IPS-18a (cell line): ENCODE measurements at regions not wholly inside any gene's neighbourhood (a gene's known extent, or its start where the extent isn't known, plus 50 kb on each side); places are given as distances from the start of the nearest gene placed in this dataset.

Experiments used
- H3K27ac ChIP-seq: one replicate; pipeline ENCODE4 v1.5.1; 2013; ENCODE audit warnings: low read length
- H3K27me3 ChIP-seq: one replicate; pipeline ENCODE4 v1.6.1; 2013; ENCODE audit warnings: mild to moderate bottlenecking, low read length; ENCODE audit not compliant: control insufficient read depth, insufficient read depth
- H3K36me3 ChIP-seq: one replicate; pipeline ENCODE4 v1.6.1; 2013; ENCODE audit warnings: low read depth, low read length; ENCODE audit not compliant: control insufficient read depth
- H3K4me1 ChIP-seq: one replicate; pipeline ENCODE4 v1.6.1; 2013; ENCODE audit warnings: low read depth, low read length; ENCODE audit not compliant: control insufficient read depth
- H3K4me3 ChIP-seq: one replicate; pipeline ENCODE4 v1.5.1; 2013; ENCODE audit warnings: low read length
- H3K9ac ChIP-seq: one replicate; pipeline ENCODE4 v1.6.1; 2013; ENCODE audit warnings: mild to moderate bottlenecking, low read length, moderate library complexity
- H3K9me3 ChIP-seq: one replicate; pipeline ENCODE4 v1.6.1; 2013; ENCODE audit warnings: low read depth, low read length; ENCODE audit not compliant: control insufficient read depth

DNA sequence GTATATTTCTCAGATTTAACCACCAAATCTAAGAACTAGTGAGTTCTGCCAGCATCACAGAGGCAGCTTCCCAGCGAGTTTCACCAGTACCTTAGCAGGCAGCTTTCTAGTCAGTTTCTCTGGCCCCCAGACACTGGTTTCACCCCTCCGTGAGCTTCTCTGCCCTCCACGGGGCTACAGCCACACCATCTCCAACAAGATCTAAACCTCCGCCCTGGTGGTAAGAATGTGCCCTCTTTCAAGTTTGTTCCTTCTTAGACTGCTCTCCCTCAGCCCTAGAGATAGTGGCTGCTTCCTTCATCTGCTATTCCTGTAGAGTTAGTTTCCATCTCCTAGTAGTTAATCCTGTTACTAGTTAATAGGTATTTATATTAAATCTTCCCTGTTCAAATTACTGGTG is 60.5 kb upstream of the TAB3 start:
- no peak overlapping the region for H3K4me3 ChIP-seq
- no peaks in the 10 kb centered on the region for H3K4me1 ChIP-seq
- no peak overlapping the region for H3K9ac ChIP-seq
- H3K27me3 ChIP-seq, result no peaks in the 10 kb centered on the region
- H3K9me3 ChIP-seq, result no peaks in the 10 kb centered on the region
- H3K36me3 ChIP-seq, result no peaks in the 10 kb centered on the region
- H3K27ac ChIP-seq, result no peak overlapping the region

DNA sequence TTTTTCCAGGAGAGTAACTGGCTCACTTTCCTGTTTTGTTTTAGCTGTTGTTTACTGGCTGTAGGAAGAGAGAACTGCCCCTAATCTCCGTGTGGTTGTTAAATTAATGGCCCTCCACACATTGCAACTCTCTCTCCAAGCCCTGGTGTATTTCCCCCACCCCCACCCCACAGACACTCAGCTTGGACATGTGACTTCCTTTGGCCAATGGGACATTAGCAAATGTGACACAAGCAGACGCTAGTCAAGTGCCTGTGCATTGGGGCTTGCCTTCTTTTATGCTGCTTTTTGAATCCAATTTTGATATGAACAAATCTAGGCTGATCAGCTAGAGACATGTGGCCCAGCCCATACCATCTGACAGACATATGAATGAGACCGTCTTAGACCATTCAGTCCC is 59.6 kb upstream of the TAB3 start:
- Histone ChIP-seq H3K9me3 (no peaks in the 10 kb centered on the region), H3K9ac (no peak overlapping the region), H3K4me1 (no peaks in the 10 kb centered on the region), H3K4me3 (no peak overlapping the region), H3K27ac (no peak overlapping the region), H3K36me3 (no peaks in the 10 kb centered on the region), H3K27me3 (no peaks in the 10 kb centered on the region)

DNA sequence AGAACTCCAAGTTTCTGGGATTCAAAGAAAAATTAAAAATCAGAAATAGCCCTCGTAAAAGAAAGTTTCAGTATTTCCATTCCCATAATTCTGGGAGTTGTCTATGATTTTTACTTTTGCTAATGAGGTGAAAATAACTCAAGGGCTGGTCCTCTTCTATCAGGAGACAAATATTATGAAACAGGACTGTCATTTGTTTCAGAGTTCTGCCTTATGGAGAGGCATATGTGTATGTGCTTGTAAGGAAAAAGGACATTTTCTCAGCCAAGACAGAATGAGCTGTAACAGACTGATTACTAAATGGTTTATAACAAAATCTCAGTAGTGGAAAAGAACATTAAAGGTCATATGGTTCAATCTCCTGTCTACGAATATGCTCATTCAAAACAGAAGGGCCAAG is 59.0 kb upstream of the TAB3 start:
- no peaks in the 10 kb centered on the region for H3K4me1 ChIP-seq
- no peak overlapping the region for H3K27ac ChIP-seq
- no peak overlapping the region for H3K9ac ChIP-seq
- H3K36me3 ChIP-seq, result no peaks in the 10 kb centered on the region
- H3K27me3 ChIP-seq, result no peaks in the 10 kb centered on the region
- no peaks in the 10 kb centered on the region for H3K9me3 ChIP-seq
- no peak overlapping the region for H3K4me3 ChIP-seq

DNA sequence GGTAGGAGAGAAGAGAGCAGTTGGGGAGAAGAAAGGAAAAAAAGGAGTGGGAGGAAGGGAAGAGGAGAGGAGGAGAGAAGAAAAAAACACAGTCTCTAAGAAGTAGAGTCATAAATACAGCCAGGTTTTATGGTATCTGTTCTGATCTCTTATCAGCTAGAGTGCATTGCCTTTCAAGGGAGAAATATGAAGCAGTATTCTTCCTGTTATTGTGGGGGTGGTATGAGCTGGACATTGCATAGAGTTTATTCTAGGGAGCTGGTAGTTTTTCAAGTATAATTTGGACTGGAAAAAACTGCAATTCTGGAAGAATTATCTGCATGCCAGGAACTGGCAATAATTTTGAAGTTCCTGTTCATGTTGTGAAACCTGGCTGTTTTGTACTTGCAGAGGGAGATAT is 54.9 kb upstream of the TAB3 start:
- Histone ChIP-seq H3K27me3 (no peaks in the 10 kb centered on the region), H3K36me3 (no peaks in the 10 kb centered on the region), H3K9ac (no peak overlapping the region), H3K9me3 (peaks cover 6% of the 10 kb centered on the region), H3K27ac (no peak overlapping the region), H3K4me3 (no peak overlapping the region), H3K4me1 (no peaks in the 10 kb centered on the region)

DNA sequence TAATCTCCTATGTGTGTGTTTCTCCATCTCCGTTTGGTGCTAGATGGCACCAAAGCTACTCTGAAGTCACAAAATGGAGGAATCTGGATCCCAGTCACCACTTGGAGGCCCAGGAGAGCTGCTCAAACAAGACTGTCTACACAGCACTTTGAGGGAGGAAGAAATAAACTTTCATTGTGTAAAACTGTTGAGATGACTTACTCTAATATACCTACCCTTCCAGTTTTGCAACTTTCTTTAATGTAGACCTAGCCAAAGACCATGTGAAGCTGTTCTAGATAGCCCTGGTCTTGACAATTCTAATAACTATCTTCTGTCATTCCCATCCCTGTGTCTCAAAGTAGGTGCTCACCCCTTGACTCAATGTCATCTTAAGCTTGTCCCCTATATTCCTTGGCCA is 52.8 kb upstream of the TAB3 start:
- no peaks in the 10 kb centered on the region for H3K36me3 ChIP-seq
- H3K4me3 ChIP-seq, result no peak overlapping the region
- H3K27me3 ChIP-seq, result no peaks in the 10 kb centered on the region
- H3K9ac ChIP-seq, result no peak overlapping the region
- H3K9me3 ChIP-seq, result peaks cover 6% of the 10 kb centered on the region
- no peaks in the 10 kb centered on the region for H3K4me1 ChIP-seq
- H3K27ac ChIP-seq, result no peak overlapping the region

DNA sequence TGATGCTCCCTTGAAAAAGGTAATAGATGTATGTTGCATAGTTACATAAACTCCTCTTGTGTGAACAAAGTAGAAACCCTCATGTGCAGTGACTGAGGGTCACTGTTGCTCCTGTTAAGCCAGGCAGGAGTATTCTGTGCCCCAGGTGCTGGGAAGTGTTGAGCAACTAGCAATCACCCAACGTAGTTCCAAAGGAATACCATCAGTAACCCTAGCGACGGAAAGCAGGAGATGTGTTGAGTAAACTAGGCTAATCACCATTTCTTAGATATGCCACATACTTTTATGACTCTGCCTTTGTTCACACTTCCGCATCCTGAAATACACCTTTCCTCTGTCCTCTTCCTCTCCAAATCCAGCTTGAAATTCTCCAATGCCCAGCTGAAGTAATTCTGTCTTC is 50.9 kb upstream of the TAB3 start:
- H3K9me3 ChIP-seq, result peaks cover 9% of the 10 kb centered on the region
- no peaks in the 10 kb centered on the region for H3K4me1 ChIP-seq

More for the DNA sequence above, 50.9 kb upstream of the TAB3 start:
- H3K27ac ChIP-seq, result no peak overlapping the region
- no peak overlapping the region for H3K4me3 ChIP-seq
- no peaks in the 10 kb centered on the region for H3K27me3 ChIP-seq
- H3K9ac ChIP-seq, result no peak overlapping the region
- H3K36me3 ChIP-seq, result no peaks in the 10 kb centered on the region
